NCI-H2107 treated with DMSO at 0.1 percent for 48 hours (cell line): ENCODE measurements at regions not wholly inside any gene's neighbourhood (a gene's known extent, or its start where the extent isn't known, plus 50 kb on each side); places are given as distances from the start of the nearest gene placed in this dataset.
"Not testable (repeated sequence)": the region's sequence is repeated elsewhere in the genome, so short reads cannot be mapped to it uniquely, and the experiment has no call there.

Experiments
- DNase-seq: peaks from one replicate; lab custom pipeline; 2025; ENCODE audit not compliant: unreplicated experiment; lab: John Stamatoyannopoulos, UW

- DNase-seq: no peak
Observed at GRCh38 chr3:171915275-171915674, 72.1 kb downstream of the TMEM212 start.

- DNase-seq: no peak
Observed at GRCh38 chr3:171916888-171917287, 73.7 kb downstream of the TMEM212 start.

GRCh38 chr3:171922629-171923028 is 79.5 kb downstream of the TMEM212 start:
- DNase-seq: not testable (repeated sequence)

GRCh38 chr3:171923668-171924067 is 80.5 kb downstream of the TMEM212 start:
- not testable (repeated sequence) for DNase-seq

DNA sequence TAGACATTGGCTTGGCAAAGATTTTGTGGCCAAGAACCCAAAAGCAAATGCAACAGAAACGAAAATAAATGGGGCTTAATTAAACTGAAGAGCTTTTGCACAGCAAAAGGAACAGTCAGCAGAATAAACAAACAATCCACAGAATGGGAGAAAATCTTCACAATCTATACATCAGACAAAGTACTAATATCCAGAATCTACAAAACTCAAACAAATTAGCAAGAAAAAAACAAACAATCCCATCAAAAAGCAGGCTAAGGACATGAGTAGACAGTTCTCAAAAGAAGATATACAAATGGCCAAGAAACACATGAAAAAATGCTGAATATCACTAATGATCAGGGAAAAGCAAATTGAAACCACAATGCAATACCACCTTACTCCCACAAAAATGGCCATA is 81.7 kb downstream of the TMEM212 start:
- DNase-seq: not testable (repeated sequence)

DNA sequence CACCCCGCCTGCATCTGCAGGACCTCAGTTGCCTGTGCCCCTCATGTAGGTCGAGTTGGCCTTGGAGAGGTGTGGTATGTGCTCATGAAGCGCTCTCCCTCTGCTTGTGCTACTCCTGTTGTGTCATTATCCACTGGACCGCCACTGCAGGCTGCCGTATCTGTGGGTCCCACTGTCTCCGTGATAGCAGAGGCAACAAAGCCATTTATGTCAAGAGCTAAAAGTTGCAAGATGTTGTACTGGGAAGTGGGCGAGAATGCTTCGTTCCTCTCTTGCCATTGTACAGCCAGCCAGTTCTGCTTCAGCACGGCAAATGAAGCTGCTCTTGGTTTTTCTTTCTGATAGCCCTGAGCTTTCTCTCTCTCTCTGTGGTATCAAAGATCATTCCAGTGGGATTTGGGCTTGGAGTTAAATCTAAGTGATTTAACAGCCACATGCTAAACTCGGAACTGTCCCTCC is 89.0 kb downstream of the TMEM212 start:
- DNase-seq: no peak

DNA sequence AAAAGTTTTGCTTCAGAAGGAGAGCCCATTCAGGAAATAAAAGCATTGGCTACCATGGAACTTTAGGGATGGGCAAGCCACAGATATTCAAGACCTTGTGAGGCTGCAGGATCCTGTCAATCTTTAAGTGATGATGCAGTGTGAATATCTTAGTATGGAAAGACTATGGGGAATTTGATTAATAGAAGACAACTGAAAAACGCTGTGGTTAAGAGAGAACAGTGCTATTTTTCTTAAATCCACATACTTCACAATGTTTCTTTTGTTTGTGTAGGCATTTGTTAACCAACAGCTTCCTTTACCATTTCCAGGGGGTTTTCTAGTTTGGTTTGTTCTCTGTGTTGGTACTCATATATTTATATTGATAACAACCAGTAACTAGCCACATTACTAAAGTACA is 90.3 kb downstream of the TMEM212 start:
- DNase-seq: no peak

DNA sequence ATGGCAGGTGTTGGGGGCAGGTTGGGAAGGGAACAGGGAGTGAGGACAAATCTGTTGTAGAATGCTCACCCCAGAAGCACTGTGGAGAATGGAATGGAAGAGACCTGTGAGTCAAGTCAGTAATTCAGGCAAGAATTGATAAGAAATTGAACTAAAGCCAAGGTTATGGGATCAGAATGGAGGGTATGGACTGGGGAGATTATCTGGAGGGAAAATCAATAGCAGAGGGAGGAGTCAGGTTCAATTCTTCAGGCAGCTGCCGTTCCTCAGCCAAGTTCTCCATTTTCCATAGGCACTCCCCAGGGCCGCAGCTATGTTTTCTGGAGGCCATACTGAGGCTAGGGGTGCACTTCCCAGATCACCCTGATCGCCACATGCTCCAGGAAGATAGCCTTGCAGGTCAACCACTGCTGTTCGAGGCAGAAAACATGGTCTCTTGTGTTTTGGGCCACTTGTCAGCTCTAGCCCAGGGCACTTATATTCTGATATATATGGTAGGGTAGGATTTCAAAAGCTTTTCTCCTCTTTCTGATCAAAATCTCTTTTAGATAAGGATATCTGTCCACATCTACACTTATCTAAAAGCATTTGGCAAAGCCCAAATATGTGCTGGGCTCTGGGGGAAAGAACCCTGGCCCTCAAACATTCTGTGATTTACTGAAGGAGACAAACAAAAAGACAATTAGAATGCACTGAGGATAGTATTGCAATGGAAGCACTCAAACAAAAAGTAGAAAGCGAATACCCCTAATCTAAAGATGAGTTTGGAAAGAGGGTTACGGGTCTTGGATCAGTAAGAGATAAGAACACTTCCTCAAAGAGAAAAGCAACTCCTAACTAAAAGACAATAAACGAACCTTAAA is 92.3 kb downstream of the TMEM212 start:
- no peak for DNase-seq

GRCh38 chr3:171936191-171936841 is 93.2 kb downstream of the TMEM212 start:
- no peak for DNase-seq

GRCh38 chr3:171939578-171939977 is 96.4 kb downstream of the TMEM212 start:
- no peak for DNase-seq

DNA sequence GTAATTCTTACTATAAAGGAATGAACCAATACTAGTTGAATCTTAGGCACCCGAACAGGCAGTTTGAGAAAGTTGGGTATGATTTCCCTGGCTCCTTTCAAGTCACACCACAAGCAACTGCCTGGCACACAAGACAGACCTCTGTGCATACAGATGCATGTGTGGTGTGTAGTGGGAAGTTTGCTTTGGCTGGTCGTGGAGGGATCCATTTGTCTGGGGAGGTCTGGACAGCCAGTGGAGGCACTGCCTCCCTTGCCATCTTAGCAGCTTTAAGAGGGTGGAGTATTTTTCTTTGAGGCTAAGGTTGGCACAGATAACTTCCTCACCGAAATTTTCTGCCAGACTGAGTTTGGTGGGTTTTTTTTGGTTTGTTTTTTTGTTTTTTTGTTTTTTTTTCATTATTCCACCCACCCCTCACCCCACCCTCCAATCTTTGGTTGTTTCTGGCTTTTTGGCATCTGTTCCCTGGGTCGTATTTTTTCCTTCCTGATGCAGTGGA is 97.1 kb downstream of the TMEM212 start:
- DNase-seq: no peak

DNA sequence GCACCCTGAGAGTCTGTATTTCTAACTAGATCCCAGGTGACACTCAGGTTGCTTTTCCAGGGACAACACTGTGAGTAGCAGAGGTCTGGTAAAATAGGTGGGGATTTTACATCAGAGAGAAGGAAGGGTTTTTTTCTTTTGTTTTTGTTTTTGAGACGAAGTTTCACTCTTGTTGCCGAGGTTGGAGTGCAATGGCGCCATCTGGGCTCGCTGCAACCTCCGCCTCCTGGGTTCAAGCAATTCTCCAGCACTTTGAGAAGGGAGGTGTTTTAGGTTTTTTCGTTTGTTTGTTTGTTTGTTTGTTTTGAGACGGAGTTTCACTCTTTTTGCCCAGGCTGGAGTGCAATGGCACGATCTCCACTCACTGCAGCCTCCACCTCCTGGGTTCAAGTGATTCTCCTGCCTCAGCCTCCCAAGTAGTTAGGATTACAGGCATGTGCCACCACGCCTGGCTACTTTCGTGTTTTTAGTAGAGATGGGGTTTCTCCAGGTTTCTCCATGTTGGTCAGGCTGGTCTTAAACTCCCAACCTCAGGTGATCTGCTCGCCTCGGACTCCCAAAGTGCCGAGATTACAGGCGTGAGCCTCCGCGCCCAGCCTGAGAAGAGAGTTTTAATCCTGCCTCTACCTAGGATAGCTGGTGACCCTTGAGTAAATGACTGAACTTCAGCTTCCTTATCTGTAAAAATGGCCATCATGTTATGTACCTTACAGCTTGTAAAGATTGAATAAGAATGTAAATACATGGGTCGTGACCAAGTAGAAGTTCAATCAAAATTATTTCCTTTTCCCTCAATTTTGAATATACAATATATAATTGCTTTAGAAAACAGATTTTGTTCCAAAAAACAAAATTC is 95.9 kb upstream of the FNDC3B start:
- DNase-seq: no peak

- no peak for DNase-seq
Observed at GRCh38 chr3:171944118-171945016, 95.0 kb upstream of the FNDC3B start.

- no peak for DNase-seq
Observed at GRCh38 chr3:171948674-171949073, 90.7 kb upstream of the FNDC3B start.

DNA sequence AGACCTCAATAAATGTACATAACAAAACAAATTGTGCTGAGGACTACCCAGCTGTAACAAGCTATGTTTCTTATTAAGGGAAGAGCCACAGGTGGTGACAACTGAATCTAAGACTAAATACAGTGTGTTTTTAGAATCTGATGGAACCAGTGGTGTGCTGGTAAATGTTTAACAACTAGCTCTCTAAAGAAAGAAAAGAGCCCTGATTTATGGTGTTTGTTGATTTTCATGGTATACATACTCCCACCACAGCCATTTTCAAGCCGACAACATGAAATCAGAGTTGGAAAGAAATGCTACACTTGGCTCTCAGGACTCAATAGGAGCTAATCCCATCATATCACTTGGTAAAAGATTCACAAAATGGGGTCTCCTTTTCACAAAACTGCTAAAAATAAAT is 89.8 kb upstream of the FNDC3B start:
- no peak for DNase-seq

- DNase-seq: no peak
Observed at GRCh38 chr3:171950373-171950772, 89.0 kb upstream of the FNDC3B start.

DNA sequence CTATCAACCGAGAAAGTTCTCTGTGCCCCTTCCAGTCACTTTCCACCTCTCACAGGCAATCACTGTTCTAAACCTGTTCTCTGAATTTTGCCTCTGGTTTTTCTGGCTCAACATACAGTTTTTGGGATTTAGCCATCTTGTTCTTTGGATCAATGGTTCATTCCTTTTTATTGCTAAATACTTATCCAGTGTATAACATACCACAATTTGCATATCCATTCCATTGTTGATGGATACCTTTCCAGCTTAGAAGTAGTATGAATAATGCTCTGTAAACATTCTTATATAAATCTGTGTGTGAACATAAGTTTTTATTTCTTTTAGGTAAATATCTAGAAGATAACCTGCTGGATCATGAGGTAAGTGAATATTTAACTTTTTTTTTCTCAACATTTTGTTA is 87.8 kb upstream of the FNDC3B start:
- no peak for DNase-seq

DNA sequence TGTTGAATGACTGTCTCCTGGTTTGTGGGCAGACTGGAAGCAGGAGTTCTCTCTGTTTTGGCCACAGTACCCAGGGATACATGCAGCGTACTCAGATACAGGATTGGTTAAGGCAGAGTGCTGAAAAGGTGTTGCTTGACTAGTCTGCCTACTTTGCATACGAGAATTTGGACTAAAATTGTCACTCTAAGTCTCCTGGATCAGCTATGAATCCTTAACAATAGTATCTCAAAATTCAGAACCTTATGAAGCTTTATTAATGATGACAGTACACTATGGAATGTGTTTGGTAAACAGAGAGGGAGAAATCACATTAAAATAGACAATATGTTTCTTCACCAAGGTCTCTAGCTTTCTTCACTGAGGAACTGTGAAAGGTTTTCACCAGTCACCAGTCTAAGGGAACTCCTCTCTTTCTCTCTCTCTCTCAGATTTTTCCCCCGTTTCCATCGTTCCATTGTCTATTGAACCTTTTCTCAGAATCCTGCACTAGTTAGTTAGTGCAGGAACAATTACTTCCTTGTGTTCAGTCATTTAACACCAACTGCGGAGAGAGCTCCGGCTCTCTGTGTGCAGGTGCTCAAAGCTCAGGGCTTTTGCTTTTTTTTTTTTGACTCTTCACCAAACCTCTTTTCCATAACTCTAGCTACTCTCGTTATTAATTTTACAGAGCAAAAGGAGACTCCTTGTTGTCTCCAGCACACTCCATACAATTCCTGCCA is 85.9 kb upstream of the FNDC3B start:
- DNase-seq: no peak

DNA sequence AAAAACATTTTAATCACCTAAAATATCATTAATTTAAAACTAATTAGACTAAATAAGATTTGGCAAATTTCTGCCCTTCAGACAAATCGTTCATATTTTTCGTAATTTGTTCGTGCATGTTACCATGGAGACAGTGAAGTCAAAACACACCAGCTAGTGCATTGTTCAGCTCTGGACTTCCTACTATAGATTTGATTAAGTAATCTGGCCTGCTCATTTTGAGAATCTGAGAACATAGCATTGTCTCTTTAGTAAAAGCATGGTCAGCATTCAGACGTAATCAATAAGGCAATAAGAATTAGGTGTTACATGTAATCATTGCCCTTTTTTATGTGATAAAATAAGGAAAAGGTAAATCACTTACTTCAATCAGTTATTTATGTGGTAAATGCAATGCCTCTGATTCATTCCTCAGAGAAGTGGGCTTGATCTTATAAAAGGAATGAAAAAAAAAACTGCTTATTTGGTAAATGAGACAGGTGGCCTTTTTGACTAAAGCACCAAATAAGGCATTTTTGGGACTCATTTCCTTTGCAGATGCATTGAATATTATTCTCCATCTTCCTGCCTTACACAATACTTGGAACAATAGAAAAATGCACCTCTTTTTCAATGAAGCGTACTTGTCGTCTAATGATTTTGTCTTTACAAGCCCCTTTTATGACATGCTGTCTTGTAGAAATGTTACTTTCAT is 84.5 kb upstream of the FNDC3B start:
- no peak for DNase-seq
